A549 (cell line): ENCODE measurements at regions not wholly inside any gene's neighbourhood (a gene's known extent, or its start where the extent isn't known, plus 50 kb on each side); places are given as distances from the start of the nearest gene placed in this dataset.

Experiments
- ATAC-seq, 2 experiments: fragments of 200-7000 bp in 1 of 2; fragments of >200 bp in 1 of 2; cut with Nextera tagmentation in 1 of 2; cut with Tn5 transposase in 1 of 2; 3 replicates each; pipeline versions ENCODE4 v1.8.0 to v1.9.1; 2018 to 2020; ENCODE audit warnings: mild to moderate bottlenecking in 1 of 2, moderate library complexity in 1 of 2
- CTCF ChIA-PET: fragments of 300-600 bp; sonication (Branson Sonifier 250); formaldehyde crosslinking; extraction: SDS; loops from one replicate; lab custom pipeline; 2021; ENCODE audit warnings: antibody characterized with exemption, inconsistent platforms; lab: Yijun Ruan, JAX
- POLR2A ChIA-PET: fragments of 350-600 bp; formaldehyde crosslinking; extraction: SDS; loops from one replicate; lab custom pipeline; 2021; ENCODE audit warnings: antibody characterized with exemption, inconsistent platforms; lab: Yijun Ruan, JAX
- DNase-seq, 2 experiments: peaks; one replicate each; pipeline versions ENCODE4 v3.0.0 to v3.0.0-alpha.2; 2011 to 2016; ENCODE audit warnings: low read depth in 1 of 2, low spot score in 1 of 2
- FAIRE-seq: peaks from 2 replicates; lab custom pipeline; 2011; peaks lifted over from hg19 to GRCh38; lab: Jason Lieb, UNC
- H3K27ac ChIP-seq, 2 experiments: fragments of >200 bp; sonication (Bioruptor Twin); formaldehyde crosslinking; 3 replicates each; pipeline ENCODE4 v1.5.1; 2016 to 2017
- H3K4me1 ChIP-seq: fragments of >200 bp; sonication (Bioruptor Twin); formaldehyde crosslinking; 3 replicates; pipeline ENCODE4 v1.6.1; 2016
- H3K4me2 ChIP-seq: fragments of >200 bp; sonication (Bioruptor Twin); formaldehyde crosslinking; 3 replicates; pipeline ENCODE4 v1.6.1; 2016
- H3K4me3 ChIP-seq: fragments of >200 bp; sonication (Bioruptor Twin); formaldehyde crosslinking; 3 replicates; pipeline ENCODE4 v1.5.1; 2016
- H3K9me3 ChIP-seq: fragments of >200 bp; sonication (Bioruptor Twin); formaldehyde crosslinking; 3 replicates; pipeline ENCODE4 v1.6.1; 2016
- BCL3 ChIP-seq: fragments of >200 bp; sonication (Bioruptor Twin); formaldehyde crosslinking; IDR thresholded peaks from 3 replicates; pipeline ENCODE4 v1.6.1; 2016
- BHLHE40 ChIP-seq: IDR thresholded peaks from 2 replicates; pipeline ENCODE4 v1.6.1; 2012; ENCODE audit warnings: low read depth, low read length, inconsistent platforms
- CBX8 ChIP-seq: fragments of 200-600 bp; sonication (generic); IDR thresholded peaks from 2 replicates; pipeline ENCODE4 v1.6.1; 2016
- E2F6 ChIP-seq: IDR thresholded peaks from 2 replicates; pipeline ENCODE4 v1.6.1; 2012; ENCODE audit warnings: low read depth, borderline replicate concordance
- ELK1 ChIP-seq: fragments of 150-350 bp; IDR thresholded peaks from 2 replicates; pipeline ENCODE4 v1.6.1; 2014; ENCODE audit warnings: low read depth, mild to moderate bottlenecking, low read length
- HOXB13 ChIP-seq: fragments of 250-450 bp; sonication (Bioruptor Pico); IDR thresholded peaks from 2 replicates; pipeline ENCODE4 v1.5.0; 2020; ENCODE audit warnings: low read depth, mild to moderate bottlenecking, moderate library complexity
- JUNB ChIP-seq: fragments of >200 bp; sonication (Bioruptor Twin); formaldehyde crosslinking; IDR thresholded peaks from 2 replicates; pipeline ENCODE4 v1.6.1; 2016
- NFE2L2 ChIP-seq: fragments of 150-350 bp; conservative IDR thresholded peaks from 2 replicates; pipeline ENCODE4 v1.6.1; 2014; ENCODE audit warnings: low read length
- NR3C1 ChIP-seq: fragments of >200 bp; sonication (Bioruptor Twin); formaldehyde crosslinking; IDR thresholded peaks from 3 replicates; pipeline ENCODE4 v1.6.1; 2017
- RAD21 ChIP-seq, 2 experiments: fragments of >200 bp in 1 of 2; sonication (Bioruptor Twin) in 1 of 2; formaldehyde crosslinking in 1 of 2; IDR thresholded peaks in 1 of 2; conservative IDR thresholded peaks in 1 of 2; 2 replicates in 1 of 2; 3 replicates in 1 of 2; pipeline ENCODE4 v1.6.1; 2012 to 2018; ENCODE audit warnings: inconsistent platforms in 1 of 2
- RNF2 ChIP-seq: fragments of 200-600 bp; sonication (generic); IDR thresholded peaks from 2 replicates; pipeline ENCODE4 v1.6.1; 2016; ENCODE audit warnings: low read depth, mild to moderate bottlenecking, antibody characterized with exemption, moderate library complexity, borderline replicate concordance
- SMC3 ChIP-seq: fragments of >200 bp; sonication (Bioruptor Twin); formaldehyde crosslinking; IDR thresholded peaks from 3 replicates; pipeline ENCODE4 v1.6.1; 2018; ENCODE audit warnings: inconsistent platforms
- TP53 ChIP-seq: fragments of 250-450 bp; sonication (Bioruptor Pico); IDR thresholded peaks from 2 replicates; pipeline ENCODE4 v1.5.0; 2021; ENCODE audit warnings: mild to moderate bottlenecking, moderate library complexity
- ZC3H11A ChIP-seq: fragments of 450-650 bp; IDR thresholded peaks from 2 replicates; pipeline ENCODE4 v1.6.1; 2014; ENCODE audit warnings: antibody characterized with exemption, mild to moderate bottlenecking
- WGBS: methylation state at CpG from one replicate; pipeline ENCODE4 v1.1.6; 2017; ENCODE audit errors: missing lambda C conversion rate; 5-methylcytosine and 5-hydroxymethylcytosine counted together
- TF ChIP-seq, protein P1 (sequence below): fragments of 250-450 bp; sonication (Bioruptor Pico); IDR thresholded peaks from 2 replicates; pipeline ENCODE4 v1.5.0; 2021; ENCODE audit warnings: mild to moderate bottlenecking, moderate library complexity, borderline replicate concordance
- TF ChIP-seq, protein P2 (sequence below): IDR thresholded peaks from 2 replicates; pipeline ENCODE4 v1.6.1; 2012
- TF ChIP-seq, protein P3 (sequence below): fragments of >200 bp; sonication (Bioruptor Twin); formaldehyde crosslinking; IDR thresholded peaks from 3 replicates; pipeline ENCODE4 v1.5.1; 2016

DNA sequence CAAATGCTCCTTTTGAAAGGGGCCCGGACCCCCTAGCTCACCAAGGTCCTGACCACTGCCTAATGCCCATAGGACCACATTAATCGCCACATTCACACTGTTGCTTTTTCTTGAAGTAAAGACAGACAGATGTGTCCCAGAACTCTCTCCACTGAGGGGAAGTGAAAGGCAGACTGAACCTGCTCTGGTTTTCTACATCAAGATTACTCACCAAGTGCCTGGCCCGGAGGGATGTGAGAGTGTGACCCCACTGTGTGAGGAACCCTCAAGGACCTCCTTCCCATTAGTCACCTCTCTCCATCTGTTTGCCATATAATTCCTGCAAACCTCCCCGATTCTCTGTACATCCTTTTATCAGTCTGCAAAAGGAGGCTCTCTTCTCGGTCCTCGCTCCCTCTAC lies 381.5 kb downstream of the OMA1 start:
- POLR2A ChIA-PET, result no interaction called here
- no peak overlapping the region for H3K27ac ChIP-seq
- DNase-seq, result no peak
- H3K4me1 ChIP-seq, result no peaks in the 10 kb centered on the region
- no peak overlapping the region for H3K4me2 ChIP-seq
- no peak overlapping the region for H3K4me3 ChIP-seq
- CTCF ChIA-PET, result no interaction called here
- no peak for ATAC-seq
- 8% methylated on average over 6 of the region's 6 CpGs for WGBS
- H3K9me3 ChIP-seq, result no peaks in the 10 kb centered on the region
- FAIRE-seq, result no peak
- TF ChIP-seq TP53 (CRISPR knock-in tag) (no peak), JUNB (no peak), BHLHE40 (no peak), CBX8 (no peak), E2F6 (no peak), HOXB13 (no peak), NFE2L2 (no peak), NR3C1 (no peak), ELK1 (no peak)

- H3K9me3 ChIP-seq, result no peaks in the 10 kb centered on the region
- ATAC-seq (peak; percentile 70 to 88), FAIRE-seq (no peak), DNase-seq (peak; percentile 5 to 46)
- no peak overlapping the region for H3K4me3 ChIP-seq
- H3K4me2 ChIP-seq, result no peak overlapping the region
- 1% methylated on average over 9 of the region's 9 CpGs for WGBS
- H3K27ac ChIP-seq, result no peak overlapping the region
- peak; percentile 24 to 43; a peak in 4 of 5 replicates for TF ChIP-seq RAD21 (conservative IDR thresholded peaks at IDR 0.05 in 1 of 2, IDR thresholded peaks at IDR 0.05 in 1 of 2)
- TF ChIP-seq, protein P1, sequence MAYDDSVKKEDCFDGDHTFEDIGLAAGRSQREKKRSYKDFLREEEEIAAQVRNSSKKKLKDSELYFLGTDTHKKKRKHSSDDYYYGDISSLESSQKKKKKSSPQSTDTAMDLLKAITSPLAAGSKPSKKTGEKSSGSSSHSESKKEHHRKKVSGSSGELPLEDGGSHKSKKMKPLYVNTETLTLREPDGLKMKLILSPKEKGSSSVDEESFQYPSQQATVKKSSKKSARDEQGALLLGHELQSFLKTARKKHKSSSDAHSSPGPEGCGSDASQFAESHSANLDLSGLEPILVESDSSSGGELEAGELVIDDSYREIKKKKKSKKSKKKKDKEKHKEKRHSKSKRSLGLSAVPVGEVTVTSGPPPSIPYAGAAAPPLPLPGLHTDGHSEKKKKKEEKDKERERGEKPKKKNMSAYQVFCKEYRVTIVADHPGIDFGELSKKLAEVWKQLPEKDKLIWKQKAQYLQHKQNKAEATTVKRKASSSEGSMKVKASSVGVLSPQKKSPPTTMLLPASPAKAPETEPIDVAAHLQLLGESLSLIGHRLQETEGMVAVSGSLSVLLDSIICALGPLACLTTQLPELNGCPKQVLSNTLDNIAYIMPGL (CRISPR knock-in tag), result no peak
- peak; percentile 44 for TF ChIP-seq SMC3
- TF ChIP-seq, protein P2, sequence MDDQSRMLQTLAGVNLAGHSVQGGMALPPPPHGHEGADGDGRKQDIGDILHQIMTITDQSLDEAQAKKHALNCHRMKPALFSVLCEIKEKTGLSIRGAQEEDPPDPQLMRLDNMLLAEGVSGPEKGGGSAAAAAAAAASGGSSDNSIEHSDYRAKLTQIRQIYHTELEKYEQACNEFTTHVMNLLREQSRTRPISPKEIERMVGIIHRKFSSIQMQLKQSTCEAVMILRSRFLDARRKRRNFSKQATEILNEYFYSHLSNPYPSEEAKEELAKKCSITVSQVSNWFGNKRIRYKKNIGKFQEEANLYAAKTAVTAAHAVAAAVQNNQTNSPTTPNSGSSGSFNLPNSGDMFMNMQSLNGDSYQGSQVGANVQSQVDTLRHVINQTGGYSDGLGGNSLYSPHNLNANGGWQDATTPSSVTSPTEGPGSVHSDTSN, result no peak
- TF ChIP-seq BCL3, result no peak
- no peak for TF ChIP-seq ZC3H11A
- TF ChIP-seq, protein P3, sequence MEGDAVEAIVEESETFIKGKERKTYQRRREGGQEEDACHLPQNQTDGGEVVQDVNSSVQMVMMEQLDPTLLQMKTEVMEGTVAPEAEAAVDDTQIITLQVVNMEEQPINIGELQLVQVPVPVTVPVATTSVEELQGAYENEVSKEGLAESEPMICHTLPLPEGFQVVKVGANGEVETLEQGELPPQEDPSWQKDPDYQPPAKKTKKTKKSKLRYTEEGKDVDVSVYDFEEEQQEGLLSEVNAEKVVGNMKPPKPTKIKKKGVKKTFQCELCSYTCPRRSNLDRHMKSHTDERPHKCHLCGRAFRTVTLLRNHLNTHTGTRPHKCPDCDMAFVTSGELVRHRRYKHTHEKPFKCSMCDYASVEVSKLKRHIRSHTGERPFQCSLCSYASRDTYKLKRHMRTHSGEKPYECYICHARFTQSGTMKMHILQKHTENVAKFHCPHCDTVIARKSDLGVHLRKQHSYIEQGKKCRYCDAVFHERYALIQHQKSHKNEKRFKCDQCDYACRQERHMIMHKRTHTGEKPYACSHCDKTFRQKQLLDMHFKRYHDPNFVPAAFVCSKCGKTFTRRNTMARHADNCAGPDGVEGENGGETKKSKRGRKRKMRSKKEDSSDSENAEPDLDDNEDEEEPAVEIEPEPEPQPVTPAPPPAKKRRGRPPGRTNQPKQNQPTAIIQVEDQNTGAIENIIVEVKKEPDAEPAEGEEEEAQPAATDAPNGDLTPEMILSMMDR, result peak; percentile 49
- TF ChIP-seq RNF2, result no peak
- POLR2A ChIA-PET, result no interaction called here
- CTCF ChIA-PET, result interaction anchor here (0.9 to 1.5 kb wide), 2 partner anchors 14 to 30 kb away, joined by 3 to 5 read pairs; no protein-coding TSS in a partner anchor
- H3K4me1 ChIP-seq, result no peaks in the 10 kb centered on the region
These were observed 383.5 kb downstream of the OMA1 start for GRCh38 chr1:58162952-58163550.
